Ishikawa (cell line): ENCODE measurements at regions not wholly inside any gene's neighbourhood (a gene's known extent, or its start where the extent isn't known, plus 50 kb on each side); places are given as distances from the start of the nearest gene placed in this dataset.

Experiments
- CEBPB ChIP-seq: IDR thresholded peaks from 2 replicates; pipeline ENCODE4 v1.6.1; 2012
- CREB1 ChIP-seq: IDR thresholded peaks from 2 replicates; pipeline ENCODE4 v1.6.1; 2012; ENCODE audit warnings: low read depth
- EGR1 ChIP-seq: IDR thresholded peaks from 2 replicates; pipeline ENCODE4 v1.6.1; 2012
- EP300 ChIP-seq: IDR thresholded peaks from 2 replicates; pipeline ENCODE4 v1.6.1; 2012; ENCODE audit warnings: borderline replicate concordance
- FOXM1 ChIP-seq: IDR thresholded peaks from 2 replicates; pipeline ENCODE4 v1.6.1; 2012; ENCODE audit warnings: low read depth, borderline replicate concordance
- NFIC ChIP-seq: IDR thresholded peaks from 2 replicates; pipeline ENCODE4 v1.6.1; 2012
- RAD21 ChIP-seq: IDR thresholded peaks from 2 replicates; pipeline ENCODE4 v1.6.1; 2012; ENCODE audit warnings: low read depth
- TAF1 ChIP-seq: IDR thresholded peaks from 2 replicates; pipeline ENCODE4 v1.6.1; 2012; ENCODE audit warnings: low read depth, mild to moderate bottlenecking
- TCF12 ChIP-seq: IDR thresholded peaks from 2 replicates; pipeline ENCODE4 v1.6.1; 2012; ENCODE audit warnings: low read depth
- TEAD4 ChIP-seq: IDR thresholded peaks from 2 replicates; pipeline ENCODE4 v1.6.1; 2012
- YY1 ChIP-seq: IDR thresholded peaks from 2 replicates; pipeline ENCODE4 v1.6.1; 2012; ENCODE audit warnings: low read depth
- ZBTB7A ChIP-seq: IDR thresholded peaks from 2 replicates; pipeline ENCODE4 v1.6.1; 2012; ENCODE audit warnings: low read depth
- TF ChIP-seq, protein P1 (sequence below): IDR thresholded peaks from 2 replicates; pipeline ENCODE4 v1.6.1; 2012; ENCODE audit warnings: low read depth, mild to moderate bottlenecking
- TF ChIP-seq, protein P2 (sequence below): IDR thresholded peaks from 2 replicates; pipeline ENCODE4 v1.6.1; 2012
- TF ChIP-seq, protein P3 (sequence below): IDR thresholded peaks from 2 replicates; pipeline ENCODE4 v1.6.1; 2012

DNA sequence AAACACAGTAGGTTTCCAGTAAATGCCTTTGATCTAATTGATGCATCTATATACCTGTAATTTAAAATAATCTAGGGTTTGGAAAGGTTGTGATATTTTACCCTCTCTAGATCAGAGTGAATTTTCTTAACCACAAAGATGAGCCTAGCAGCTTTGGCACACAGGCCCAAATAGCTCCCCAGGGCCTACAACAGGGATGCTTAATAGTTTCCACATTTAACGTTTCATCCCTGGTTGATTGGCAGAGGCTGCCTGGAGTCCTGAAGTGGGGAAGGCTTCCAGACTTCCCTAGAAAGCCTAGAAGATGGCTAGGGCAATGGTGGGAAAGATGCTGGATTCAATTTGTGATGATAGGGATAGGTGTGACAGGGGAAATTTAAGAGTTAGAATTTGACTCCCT lies 206.6 kb downstream of the NSG2 start:
- TF ChIP-seq, protein P1, sequence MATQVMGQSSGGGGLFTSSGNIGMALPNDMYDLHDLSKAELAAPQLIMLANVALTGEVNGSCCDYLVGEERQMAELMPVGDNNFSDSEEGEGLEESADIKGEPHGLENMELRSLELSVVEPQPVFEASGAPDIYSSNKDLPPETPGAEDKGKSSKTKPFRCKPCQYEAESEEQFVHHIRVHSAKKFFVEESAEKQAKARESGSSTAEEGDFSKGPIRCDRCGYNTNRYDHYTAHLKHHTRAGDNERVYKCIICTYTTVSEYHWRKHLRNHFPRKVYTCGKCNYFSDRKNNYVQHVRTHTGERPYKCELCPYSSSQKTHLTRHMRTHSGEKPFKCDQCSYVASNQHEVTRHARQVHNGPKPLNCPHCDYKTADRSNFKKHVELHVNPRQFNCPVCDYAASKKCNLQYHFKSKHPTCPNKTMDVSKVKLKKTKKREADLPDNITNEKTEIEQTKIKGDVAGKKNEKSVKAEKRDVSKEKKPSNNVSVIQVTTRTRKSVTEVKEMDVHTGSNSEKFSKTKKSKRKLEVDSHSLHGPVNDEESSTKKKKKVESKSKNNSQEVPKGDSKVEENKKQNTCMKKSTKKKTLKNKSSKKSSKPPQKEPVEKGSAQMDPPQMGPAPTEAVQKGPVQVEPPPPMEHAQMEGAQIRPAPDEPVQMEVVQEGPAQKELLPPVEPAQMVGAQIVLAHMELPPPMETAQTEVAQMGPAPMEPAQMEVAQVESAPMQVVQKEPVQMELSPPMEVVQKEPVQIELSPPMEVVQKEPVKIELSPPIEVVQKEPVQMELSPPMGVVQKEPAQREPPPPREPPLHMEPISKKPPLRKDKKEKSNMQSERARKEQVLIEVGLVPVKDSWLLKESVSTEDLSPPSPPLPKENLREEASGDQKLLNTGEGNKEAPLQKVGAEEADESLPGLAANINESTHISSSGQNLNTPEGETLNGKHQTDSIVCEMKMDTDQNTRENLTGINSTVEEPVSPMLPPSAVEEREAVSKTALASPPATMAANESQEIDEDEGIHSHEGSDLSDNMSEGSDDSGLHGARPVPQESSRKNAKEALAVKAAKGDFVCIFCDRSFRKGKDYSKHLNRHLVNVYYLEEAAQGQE = no peak
- TF ChIP-seq TCF12 (no peak), EGR1 (no peak), CEBPB (no peak), NFIC (no peak), RAD21 (no peak), CREB1 (no peak), FOXM1 (no peak), ZBTB7A (no peak), TAF1 (no peak), EP300 (no peak), YY1 (no peak)
- TF ChIP-seq, protein P2, sequence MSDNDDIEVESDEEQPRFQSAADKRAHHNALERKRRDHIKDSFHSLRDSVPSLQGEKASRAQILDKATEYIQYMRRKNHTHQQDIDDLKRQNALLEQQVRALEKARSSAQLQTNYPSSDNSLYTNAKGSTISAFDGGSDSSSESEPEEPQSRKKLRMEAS = no peak
- TF ChIP-seq, protein P3, sequence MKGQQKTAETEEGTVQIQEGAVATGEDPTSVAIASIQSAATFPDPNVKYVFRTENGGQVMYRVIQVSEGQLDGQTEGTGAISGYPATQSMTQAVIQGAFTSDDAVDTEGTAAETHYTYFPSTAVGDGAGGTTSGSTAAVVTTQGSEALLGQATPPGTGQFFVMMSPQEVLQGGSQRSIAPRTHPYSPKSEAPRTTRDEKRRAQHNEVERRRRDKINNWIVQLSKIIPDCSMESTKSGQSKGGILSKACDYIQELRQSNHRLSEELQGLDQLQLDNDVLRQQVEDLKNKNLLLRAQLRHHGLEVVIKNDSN = no peak

DNA sequence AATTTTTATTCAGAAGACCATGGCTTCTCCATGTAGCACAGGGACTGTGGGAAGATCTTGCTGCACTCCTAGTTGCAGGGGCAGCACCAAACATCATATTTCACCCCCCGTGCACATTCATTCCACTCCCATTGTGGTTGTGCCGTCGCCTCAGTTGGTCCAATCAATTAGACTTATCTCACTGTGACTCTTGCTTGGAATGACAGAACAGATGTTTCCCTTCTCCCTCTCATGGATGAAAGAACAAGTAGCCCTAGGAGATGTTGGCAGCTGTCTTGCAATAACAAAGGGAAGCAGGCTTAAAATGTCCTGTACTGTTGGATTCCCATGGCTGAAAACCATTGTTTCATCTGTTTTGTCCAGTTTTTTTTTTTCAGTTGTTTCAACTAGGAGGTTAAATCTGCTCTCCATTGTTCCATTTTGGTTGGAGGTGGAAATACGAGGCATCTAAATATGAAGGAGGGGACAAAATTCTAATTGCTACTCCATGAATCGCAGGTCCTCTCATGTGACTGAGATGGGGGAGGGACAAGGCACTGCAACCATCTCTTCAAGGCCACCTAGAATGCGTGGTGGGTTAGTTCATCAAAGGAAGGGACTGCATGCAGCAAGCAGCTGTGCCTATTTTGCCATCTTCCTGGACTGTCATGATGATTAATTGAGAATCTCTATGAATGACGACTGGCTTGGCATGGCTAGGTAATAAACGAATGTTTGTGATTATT lies 214.4 kb downstream of the NSG2 start:
- no peak for TF ChIP-seq EGR1
- TF ChIP-seq, protein P1 = no peak
- TF ChIP-seq TAF1 = no peak
- no peak for TF ChIP-seq NFIC
- TF ChIP-seq EP300 = no peak
- TF ChIP-seq, protein P3 = no peak
- TF ChIP-seq, protein P2 = no peak
- no peak for TF ChIP-seq YY1
- no peak for TF ChIP-seq ZBTB7A
- TF ChIP-seq FOXM1 = no peak
- no peak for TF ChIP-seq RAD21
- TF ChIP-seq CEBPB = no peak
- TF ChIP-seq TEAD4 = no peak
- no peak for TF ChIP-seq TCF12
- no peak for TF ChIP-seq CREB1

DNA sequence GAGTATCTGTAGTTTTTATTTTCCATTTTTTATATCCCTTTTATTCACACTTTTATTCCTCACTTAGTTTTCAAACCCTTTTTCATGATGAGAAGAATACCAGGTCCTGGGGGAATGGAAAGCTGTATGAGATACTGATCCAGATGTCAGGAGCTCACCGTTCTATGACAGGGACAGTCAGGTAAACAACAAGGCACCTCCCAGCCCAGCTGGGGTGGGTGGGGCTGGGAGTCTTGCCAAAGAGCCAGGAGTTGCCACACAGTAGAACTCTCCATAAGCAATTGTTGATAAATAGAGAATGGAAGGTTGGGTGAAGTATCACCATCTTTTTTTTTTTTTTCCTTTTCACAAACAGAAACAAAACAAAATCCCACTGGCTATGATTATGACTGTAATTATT lies 225.8 kb downstream of the NSG2 start:
- TF ChIP-seq EP300 (no peak), FOXM1 (no peak), CEBPB (no peak), YY1 (no peak), ZBTB7A (no peak), RAD21 (no peak), TCF12 (no peak), CREB1 (no peak), TAF1 (no peak), NFIC (no peak), EGR1 (no peak), TEAD4 (no peak)
- TF ChIP-seq, protein P1 = no peak
- TF ChIP-seq, protein P3 = no peak
- TF ChIP-seq, protein P2 = no peak

DNA sequence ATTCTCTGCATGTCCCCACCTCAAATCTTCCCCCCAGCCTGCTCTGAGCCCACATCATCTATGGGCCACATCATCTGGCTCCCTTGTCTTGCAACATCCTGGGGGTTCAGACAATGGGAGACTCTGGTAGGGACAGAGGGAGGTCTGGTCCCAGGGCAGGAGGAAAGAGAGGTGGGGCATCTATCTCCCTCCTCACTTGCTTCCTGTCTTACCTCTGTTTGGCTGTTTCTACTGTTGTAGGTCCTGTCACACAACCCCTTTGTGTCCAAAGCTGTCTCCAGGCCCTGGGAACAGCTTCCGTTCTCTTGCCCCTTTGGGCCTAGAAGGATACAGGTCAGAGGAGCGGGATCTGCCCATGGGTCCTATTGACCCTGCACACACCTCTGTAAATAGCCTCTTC lies 227.2 kb downstream of the NSG2 start:
- TF ChIP-seq CEBPB (no peak), RAD21 (no peak), ZBTB7A (no peak)
